Lung (tissue), 11 donors: ENCODE measurements at regions not wholly inside any gene's neighbourhood (a gene's known extent, or its start where the extent isn't known, plus 50 kb on each side); places are given as distances from the start of the nearest gene placed in this dataset.
A peak's percentile ranks its signal among the peaks of the same experiment; 100 is the strongest.

Experiments used
- ATAC-seq: fragments of 200-7000 bp; cut with Tn5 transposase; one replicate; pipeline ENCODE4 v1.9.1; 2020; ENCODE audit warnings: moderate number of reproducible peaks; ENCODE audit not compliant: insufficient read depth, low FRiP score
- DNase-seq, 3 donors: peaks; one replicate each; pipeline ENCODE4 v3.0.0-alpha.2; 2013 to 2017
- H3K27ac ChIP-seq, 2 donors: one replicate each; pipeline ENCODE4 v1.5.1; 2013; ENCODE audit warnings: mild to moderate bottlenecking in 2 of 2, moderate library complexity in 2 of 2, control low read depth in 1 of 2, inconsistent platforms in 1 of 2, low read depth in 1 of 2, low read length in 1 of 2
- H3K27me3 ChIP-seq, 3 donors: one replicate each; pipeline ENCODE4 v1.5.1; 2013; ENCODE audit warnings: low read length in 2 of 3; ENCODE audit not compliant: control insufficient read depth in 3 of 3, insufficient read depth in 3 of 3
- H3K36me3 ChIP-seq, 4 donors: one replicate each; pipeline ENCODE4 v1.5.1; 2013; ENCODE audit warnings: low read length in 4 of 4, mild to moderate bottlenecking in 1 of 4, moderate library complexity in 1 of 4; ENCODE audit not compliant: control insufficient read depth in 4 of 4, insufficient read depth in 4 of 4
- H3K4me1 ChIP-seq, 5 donors: one replicate each; pipeline ENCODE4 v1.5.1; 2013; ENCODE audit warnings: low read length in 5 of 5, mild to moderate bottlenecking in 2 of 5, moderate library complexity in 1 of 5; ENCODE audit not compliant: control insufficient read depth in 5 of 5, insufficient read depth in 5 of 5
- H3K4me3 ChIP-seq: one replicate; pipeline ENCODE4 v1.5.1; 2013; ENCODE audit warnings: mild to moderate bottlenecking, control low read depth, moderate library complexity
- H3K9ac ChIP-seq, 2 donors: one replicate each; pipeline ENCODE4 v1.5.1; 2013; ENCODE audit warnings: low read length in 2 of 2, control low read depth in 1 of 2; ENCODE audit not compliant: insufficient read depth in 1 of 2
- H3K9me3 ChIP-seq, 4 donors: one replicate each; pipeline ENCODE4 v1.5.1; 2013; ENCODE audit warnings: low read length in 3 of 4, mild to moderate bottlenecking in 1 of 4, moderate library complexity in 1 of 4; ENCODE audit not compliant: control insufficient read depth in 4 of 4, insufficient read depth in 3 of 4
- WGBS, 2 donors: extraction: QIAGEN DNeasy Blood & Tissue Kit; methylation state at CpG; one replicate each; pipeline ENCODE4 v1.1.7; 2013; 5-methylcytosine and 5-hydroxymethylcytosine counted together
- TF ChIP-seq, protein P1 (sequence below): IDR thresholded peaks from 2 replicates; pipeline ENCODE4 v1.5.1; 2012; ENCODE audit warnings: mild to moderate bottlenecking; ENCODE audit errors: control extremely low read depth, extremely low read depth
- donor health status: control.
- donor health status: control.
- donor health status: Bipolar disorder and iron deficiency.
- donor health status: healthy.
- donor health status: DM: yes; HTN: yes; CAD: no.

DNA sequence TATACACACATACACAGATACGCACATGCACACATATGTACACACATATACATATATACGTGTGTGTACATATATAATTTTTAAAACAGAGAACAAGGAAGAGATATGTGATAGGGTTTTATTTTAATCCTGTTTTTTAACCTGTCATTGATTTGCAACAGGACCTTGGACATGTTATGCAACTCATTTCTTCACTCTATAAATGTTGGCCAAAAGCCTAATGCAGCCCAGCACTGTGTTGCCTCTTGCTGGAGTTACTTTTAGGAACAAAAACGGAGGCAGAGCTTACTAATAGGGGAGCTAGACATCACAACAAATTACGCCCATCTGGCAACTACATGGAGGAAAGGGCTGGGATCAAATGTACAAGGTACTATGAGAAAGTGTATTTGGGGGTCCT is 179.9 kb upstream of the TAB2 start:
- no peak for ATAC-seq
- TF ChIP-seq, protein P1, sequence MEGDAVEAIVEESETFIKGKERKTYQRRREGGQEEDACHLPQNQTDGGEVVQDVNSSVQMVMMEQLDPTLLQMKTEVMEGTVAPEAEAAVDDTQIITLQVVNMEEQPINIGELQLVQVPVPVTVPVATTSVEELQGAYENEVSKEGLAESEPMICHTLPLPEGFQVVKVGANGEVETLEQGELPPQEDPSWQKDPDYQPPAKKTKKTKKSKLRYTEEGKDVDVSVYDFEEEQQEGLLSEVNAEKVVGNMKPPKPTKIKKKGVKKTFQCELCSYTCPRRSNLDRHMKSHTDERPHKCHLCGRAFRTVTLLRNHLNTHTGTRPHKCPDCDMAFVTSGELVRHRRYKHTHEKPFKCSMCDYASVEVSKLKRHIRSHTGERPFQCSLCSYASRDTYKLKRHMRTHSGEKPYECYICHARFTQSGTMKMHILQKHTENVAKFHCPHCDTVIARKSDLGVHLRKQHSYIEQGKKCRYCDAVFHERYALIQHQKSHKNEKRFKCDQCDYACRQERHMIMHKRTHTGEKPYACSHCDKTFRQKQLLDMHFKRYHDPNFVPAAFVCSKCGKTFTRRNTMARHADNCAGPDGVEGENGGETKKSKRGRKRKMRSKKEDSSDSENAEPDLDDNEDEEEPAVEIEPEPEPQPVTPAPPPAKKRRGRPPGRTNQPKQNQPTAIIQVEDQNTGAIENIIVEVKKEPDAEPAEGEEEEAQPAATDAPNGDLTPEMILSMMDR, result no peak
- H3K9ac ChIP-seq, result no peak overlapping the region

DNA sequence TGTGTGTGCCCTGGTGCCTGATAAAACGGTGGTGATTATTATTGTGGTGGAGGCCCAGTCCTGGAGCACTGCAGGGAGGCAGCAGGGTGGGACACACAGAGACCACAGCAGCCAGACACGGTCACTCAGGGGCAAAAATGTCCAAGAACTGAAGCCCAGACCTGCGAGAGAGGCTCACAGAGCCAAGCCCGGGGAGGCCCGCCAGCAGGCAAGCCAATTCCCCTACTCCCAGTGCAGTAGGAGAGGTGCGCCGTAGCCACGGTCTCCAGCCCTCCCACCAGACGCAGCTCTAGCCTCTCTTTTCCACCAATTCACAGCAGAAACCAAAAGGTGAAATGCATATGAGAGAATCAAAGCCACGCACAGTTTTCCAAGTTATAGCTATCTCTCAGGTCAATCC is 179.4 kb upstream of the TAB2 start:
- TF ChIP-seq, protein P1, result no peak
- no peak overlapping the region for H3K9ac ChIP-seq
- no peaks in the 10 kb centered on the region for H3K27me3 ChIP-seq
- H3K4me1 ChIP-seq, result peaks cover 0 to 12% (median 4%) of the 10 kb centered on the region in 5 donors
- H3K36me3 ChIP-seq, result no peaks in the 10 kb centered on the region
- H3K27ac ChIP-seq, result no peak overlapping the region
- no peak for DNase-seq
- ATAC-seq, result no peak
- peaks cover 0 to 2% (median 0%) of the 10 kb centered on the region in 4 donors for H3K9me3 ChIP-seq
- WGBS, 2 donors, result 93 to 96% methylated on average over 10 of the region's 10 CpGs
- no peak overlapping the region for H3K4me3 ChIP-seq

More for the DNA sequence above, 179.9 kb upstream of the TAB2 start:
- Histone ChIP-seq H3K4me1 (peaks cover 0 to 12% (median 6%) of the 10 kb centered on the region in 5 donors), H3K9me3 (no peaks in the 10 kb centered on the region), H3K36me3 (no peaks in the 10 kb centered on the region), H3K4me3 (no peak overlapping the region), H3K27me3 (no peaks in the 10 kb centered on the region), H3K27ac (no peak overlapping the region)
- DNase-seq, result peak in 2 of 3 donors; percentile 16 to 53
- WGBS, 2 donors, result 62 to 65% methylated on average over 4 of the region's 4 CpGs

DNA sequence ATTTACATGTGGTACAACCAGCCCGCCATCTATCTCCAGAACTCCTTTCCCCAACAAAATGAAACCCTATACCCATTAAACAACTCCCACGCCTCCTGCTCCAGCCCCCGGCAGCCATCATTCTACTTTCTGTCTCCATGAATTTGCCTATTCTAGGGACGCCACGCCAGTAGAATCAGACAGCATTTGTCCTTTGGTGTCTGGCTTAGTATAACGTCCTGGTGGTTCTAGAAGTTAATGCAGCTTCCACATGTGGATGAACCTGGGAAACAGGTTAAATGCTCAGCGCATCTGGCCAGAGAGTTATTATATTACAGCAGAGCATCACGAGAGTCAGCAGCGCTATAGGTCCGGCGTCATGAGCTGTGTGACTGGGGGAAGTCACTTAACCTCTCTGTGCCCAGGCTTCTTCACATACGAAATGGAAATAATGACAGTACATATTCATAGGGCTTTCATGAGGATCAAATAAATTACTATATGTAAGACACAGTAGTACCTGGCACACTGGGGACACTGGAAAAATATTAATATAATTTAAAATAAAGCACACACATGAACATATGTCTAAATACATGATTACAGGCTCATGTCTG is 178.7 kb upstream of the TAB2 start:
- Histone ChIP-seq H3K9ac (no peak overlapping the region), H3K9me3 (peaks cover 0 to 4% (median 0%) of the 10 kb centered on the region in 4 donors), H3K36me3 (no peaks in the 10 kb centered on the region), H3K27me3 (no peaks in the 10 kb centered on the region), H3K4me3 (no peak overlapping the region), H3K27ac (no peak overlapping the region), H3K4me1 (peaks cover 0 to 12% (median 4%) of the 10 kb centered on the region in 5 donors)
- TF ChIP-seq, protein P1, result no peak
- DNase-seq (no peak), ATAC-seq (no peak)
- WGBS, 2 donors, result 97% methylated on average over 12 of the region's 12 CpGs

DNA sequence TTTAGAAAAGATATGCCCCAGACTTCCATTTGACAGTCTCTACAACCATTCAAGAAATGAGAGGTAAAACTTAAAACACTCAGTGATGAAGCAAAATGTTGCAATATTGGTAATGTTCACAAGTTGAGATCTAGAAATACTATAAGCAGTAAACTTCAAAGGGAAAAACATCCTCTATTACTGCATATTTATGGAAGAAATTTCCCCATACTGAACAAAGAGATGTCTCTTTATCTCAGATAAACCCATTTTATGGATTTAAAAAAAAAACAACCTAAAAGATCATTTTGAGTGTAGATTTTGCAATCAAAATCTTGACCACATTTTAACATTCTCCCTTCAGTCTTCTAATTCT is 177.8 kb upstream of the TAB2 start:
- no peak overlapping the region for H3K9ac ChIP-seq
- DNase-seq (no peak), ATAC-seq (no peak)
- TF ChIP-seq, protein P1, result no peak
- no peak overlapping the region for H3K27ac ChIP-seq
- no peaks in the 10 kb centered on the region for H3K27me3 ChIP-seq
- peaks cover 0 to 10% (median 4%) of the 10 kb centered on the region in 5 donors for H3K4me1 ChIP-seq
- no peaks in the 10 kb centered on the region for H3K36me3 ChIP-seq
- H3K4me3 ChIP-seq, result no peak overlapping the region
- peaks cover 0 to 4% (median 0%) of the 10 kb centered on the region in 4 donors for H3K9me3 ChIP-seq
